H1 (cell line): ENCODE measurements at regions not wholly inside any gene's neighbourhood (a gene's known extent, or its start where the extent isn't known, plus 50 kb on each side); places are given as distances from the start of the nearest gene placed in this dataset.

Source experiments
- CEBPB ChIP-seq: IDR thresholded peaks from 2 replicates; pipeline ENCODE4 v1.6.1; 2012; ENCODE audit warnings: low read depth, low read length
- CREB1 ChIP-seq: IDR thresholded peaks from 2 replicates; pipeline ENCODE4 v1.6.1; 2012; ENCODE audit warnings: inconsistent platforms
- EP300 ChIP-seq, 2 experiments: IDR thresholded peaks; 1 replicate in 1 of 2; 2 replicates in 1 of 2; pipeline ENCODE4 v1.6.1; 2011 to 2012; ENCODE audit warnings: low read depth in 2 of 2, low read length in 2 of 2, mild to moderate bottlenecking in 2 of 2, borderline replicate concordance in 1 of 2, inconsistent platforms in 1 of 2, moderate library complexity in 1 of 2
- EZH2 ChIP-seq: fragments of 200-600 bp; sonication (generic); IDR thresholded peaks from 2 replicates; pipeline ENCODE4 v1.7.1; 2012; ENCODE audit warnings: low read depth, mild to moderate bottlenecking, moderate library complexity, low read length, inconsistent platforms; ENCODE audit not compliant: severe bottlenecking
- POLR2A ChIP-seq, 2 experiments: IDR thresholded peaks; 1 replicate in 1 of 2; 2 replicates in 1 of 2; pipeline ENCODE4 v1.6.1; 2011; ENCODE audit warnings: low read depth in 2 of 2, low read length in 2 of 2, mild to moderate bottlenecking in 2 of 2; ENCODE audit errors: control extremely low read depth in 1 of 2
- TAF1 ChIP-seq: IDR thresholded peaks from 2 replicates; pipeline ENCODE4 v1.6.1; 2011; ENCODE audit warnings: mild to moderate bottlenecking, low read depth, low read length
- TF ChIP-seq, protein P1 (sequence below), 3 experiments: IDR thresholded peaks; 1 replicate in 2 of 3; 2 replicates in 1 of 3; pipeline versions ENCODE4 v1.5.1 to v1.6.1; 2011; ENCODE audit warnings: low read length in 3 of 3, mild to moderate bottlenecking in 3 of 3, inconsistent platforms in 2 of 3, low read depth in 1 of 3, moderate library complexity in 1 of 3; ENCODE audit not compliant: insufficient read depth in 1 of 3; ENCODE audit errors: control extremely low read depth in 1 of 3

DNA sequence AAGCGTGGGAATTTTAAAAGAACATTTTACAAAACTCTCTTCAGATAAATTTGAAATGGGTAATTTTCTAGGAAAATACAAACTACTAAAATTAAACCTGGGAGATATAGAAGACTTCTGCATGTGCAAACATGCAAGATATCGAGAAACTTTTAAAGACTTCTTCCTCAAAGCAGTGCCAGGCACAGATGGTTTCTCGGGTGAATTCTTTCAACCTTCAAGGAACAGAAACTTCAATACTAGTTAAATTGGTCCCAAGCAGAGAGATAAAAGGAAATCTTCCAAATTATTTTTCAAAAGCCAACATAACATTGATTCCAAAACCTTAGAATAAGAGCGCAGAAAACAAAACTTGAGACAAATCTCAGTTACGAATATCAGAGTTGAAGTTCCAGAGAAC is 732.7 kb downstream of the PDCD6IP start:
- TF ChIP-seq POLR2A (IDR thresholded peaks at IDR 0.05; ENCODE audit: control extremely low read depth in 1 of 2, low read depth in 2 of 2, low read length in 2 of 2) (no peak), CREB1 (no peak), EZH2 (no peak), EP300 (IDR thresholded peaks at IDR 0.05; ENCODE audit: borderline replicate concordance in 1 of 2, low read depth in 2 of 2, low read length in 2 of 2) (no peak), TAF1 (no peak), CEBPB (no peak)
- TF ChIP-seq, protein P1, sequence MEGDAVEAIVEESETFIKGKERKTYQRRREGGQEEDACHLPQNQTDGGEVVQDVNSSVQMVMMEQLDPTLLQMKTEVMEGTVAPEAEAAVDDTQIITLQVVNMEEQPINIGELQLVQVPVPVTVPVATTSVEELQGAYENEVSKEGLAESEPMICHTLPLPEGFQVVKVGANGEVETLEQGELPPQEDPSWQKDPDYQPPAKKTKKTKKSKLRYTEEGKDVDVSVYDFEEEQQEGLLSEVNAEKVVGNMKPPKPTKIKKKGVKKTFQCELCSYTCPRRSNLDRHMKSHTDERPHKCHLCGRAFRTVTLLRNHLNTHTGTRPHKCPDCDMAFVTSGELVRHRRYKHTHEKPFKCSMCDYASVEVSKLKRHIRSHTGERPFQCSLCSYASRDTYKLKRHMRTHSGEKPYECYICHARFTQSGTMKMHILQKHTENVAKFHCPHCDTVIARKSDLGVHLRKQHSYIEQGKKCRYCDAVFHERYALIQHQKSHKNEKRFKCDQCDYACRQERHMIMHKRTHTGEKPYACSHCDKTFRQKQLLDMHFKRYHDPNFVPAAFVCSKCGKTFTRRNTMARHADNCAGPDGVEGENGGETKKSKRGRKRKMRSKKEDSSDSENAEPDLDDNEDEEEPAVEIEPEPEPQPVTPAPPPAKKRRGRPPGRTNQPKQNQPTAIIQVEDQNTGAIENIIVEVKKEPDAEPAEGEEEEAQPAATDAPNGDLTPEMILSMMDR (IDR thresholded peaks at IDR 0.05; ENCODE audit: control extremely low read depth in 1 of 3, insufficient read depth in 1 of 3, low read depth in 1 of 3, low read length in 3 of 3), result no peak
